B cell (primary cell): ENCODE measurements at regions not wholly inside any gene's neighbourhood (a gene's known extent, or its start where the extent isn't known, plus 50 kb on each side); places are given as distances from the start of the nearest gene placed in this dataset.

Experiments used
- EZH2 ChIP-seq: IDR thresholded peaks from 2 replicates; pipeline ENCODE4 v1.6.1; 2012; ENCODE audit warnings: borderline replicate concordance, low read depth, mild to moderate bottlenecking, moderate library complexity, low read length; ENCODE audit not compliant: insufficient read depth, poor library complexity, severe bottlenecking
- TF ChIP-seq, protein P1 (sequence below): fragments of 200-600 bp; IDR thresholded peaks from one replicate; pipeline ENCODE4 v1.8.0; 2022; ENCODE audit warnings: antibody characterized with exemption, mild to moderate bottlenecking

DNA sequence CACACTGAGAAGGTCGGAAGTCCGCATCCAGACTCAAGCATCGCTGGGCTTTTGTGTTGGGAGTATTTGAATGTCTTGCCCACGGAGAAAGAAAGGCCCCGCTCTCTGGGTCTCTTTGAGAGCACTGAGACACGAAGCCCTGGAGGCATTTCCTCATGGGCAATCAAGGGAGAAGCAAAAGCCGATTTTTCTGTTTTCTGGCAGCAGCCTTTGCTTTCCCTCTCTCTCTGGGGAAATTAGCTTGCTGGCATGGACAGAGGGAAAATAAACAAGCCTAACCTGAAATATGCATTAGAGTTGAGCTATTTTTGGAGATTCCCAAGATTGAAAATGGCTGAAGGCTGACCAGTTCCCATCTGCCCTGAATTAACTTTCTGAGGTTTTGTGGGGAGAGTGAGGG lies 238.7 kb downstream of the HAPSTR1 start:
- TF ChIP-seq, protein P1, sequence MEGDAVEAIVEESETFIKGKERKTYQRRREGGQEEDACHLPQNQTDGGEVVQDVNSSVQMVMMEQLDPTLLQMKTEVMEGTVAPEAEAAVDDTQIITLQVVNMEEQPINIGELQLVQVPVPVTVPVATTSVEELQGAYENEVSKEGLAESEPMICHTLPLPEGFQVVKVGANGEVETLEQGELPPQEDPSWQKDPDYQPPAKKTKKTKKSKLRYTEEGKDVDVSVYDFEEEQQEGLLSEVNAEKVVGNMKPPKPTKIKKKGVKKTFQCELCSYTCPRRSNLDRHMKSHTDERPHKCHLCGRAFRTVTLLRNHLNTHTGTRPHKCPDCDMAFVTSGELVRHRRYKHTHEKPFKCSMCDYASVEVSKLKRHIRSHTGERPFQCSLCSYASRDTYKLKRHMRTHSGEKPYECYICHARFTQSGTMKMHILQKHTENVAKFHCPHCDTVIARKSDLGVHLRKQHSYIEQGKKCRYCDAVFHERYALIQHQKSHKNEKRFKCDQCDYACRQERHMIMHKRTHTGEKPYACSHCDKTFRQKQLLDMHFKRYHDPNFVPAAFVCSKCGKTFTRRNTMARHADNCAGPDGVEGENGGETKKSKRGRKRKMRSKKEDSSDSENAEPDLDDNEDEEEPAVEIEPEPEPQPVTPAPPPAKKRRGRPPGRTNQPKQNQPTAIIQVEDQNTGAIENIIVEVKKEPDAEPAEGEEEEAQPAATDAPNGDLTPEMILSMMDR = no peak
- TF ChIP-seq EZH2 = no peak
